NCI-H128 (cell line): ENCODE measurements at regions not wholly inside any gene's neighbourhood (a gene's known extent, or its start where the extent isn't known, plus 50 kb on each side); places are given as distances from the start of the nearest gene placed in this dataset.

Source experiments
- DNase-seq: peaks from one replicate; lab custom pipeline; 2025; ENCODE audit not compliant: unreplicated experiment; lab: John Stamatoyannopoulos, UW

DNA sequence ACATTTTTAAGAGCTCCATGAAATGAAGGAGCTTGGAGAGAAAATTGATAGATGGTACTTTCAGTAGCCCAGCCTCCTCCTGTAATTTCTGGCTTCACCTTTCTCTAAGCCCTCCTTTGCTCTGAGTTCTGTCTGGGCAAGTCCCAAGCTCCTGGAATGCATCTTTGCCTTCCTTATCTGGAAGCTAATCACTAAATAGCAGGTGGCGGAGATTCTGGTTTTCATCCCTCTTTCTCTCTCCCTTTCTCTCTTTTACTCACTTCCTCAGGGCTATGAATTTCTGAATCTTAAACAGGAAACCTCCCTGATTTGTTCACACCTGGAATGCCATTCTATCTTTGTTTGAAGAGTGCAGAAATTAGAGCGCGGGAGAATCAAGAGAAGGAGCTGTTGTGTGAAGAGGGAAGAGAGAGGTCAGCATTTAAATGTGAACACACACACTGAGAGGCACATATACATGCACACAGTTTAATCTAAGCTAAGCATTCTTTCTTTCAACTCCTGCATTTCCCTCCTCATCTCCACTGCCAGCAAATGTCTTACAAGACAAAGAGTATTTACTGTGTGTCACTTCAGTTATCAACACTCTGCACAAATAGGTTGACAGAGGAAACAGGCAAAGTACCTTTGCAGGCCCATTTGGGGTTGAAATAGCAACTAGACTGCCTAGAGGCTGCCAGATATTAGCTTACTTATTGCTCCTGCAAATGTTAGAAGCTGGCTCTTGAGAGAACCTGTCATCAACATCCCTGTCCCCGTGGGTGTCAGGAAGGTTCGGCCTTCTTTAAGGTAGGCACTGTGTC, 199.4 kb upstream of the CAMK1G start:
- no peak for DNase-seq

DNA sequence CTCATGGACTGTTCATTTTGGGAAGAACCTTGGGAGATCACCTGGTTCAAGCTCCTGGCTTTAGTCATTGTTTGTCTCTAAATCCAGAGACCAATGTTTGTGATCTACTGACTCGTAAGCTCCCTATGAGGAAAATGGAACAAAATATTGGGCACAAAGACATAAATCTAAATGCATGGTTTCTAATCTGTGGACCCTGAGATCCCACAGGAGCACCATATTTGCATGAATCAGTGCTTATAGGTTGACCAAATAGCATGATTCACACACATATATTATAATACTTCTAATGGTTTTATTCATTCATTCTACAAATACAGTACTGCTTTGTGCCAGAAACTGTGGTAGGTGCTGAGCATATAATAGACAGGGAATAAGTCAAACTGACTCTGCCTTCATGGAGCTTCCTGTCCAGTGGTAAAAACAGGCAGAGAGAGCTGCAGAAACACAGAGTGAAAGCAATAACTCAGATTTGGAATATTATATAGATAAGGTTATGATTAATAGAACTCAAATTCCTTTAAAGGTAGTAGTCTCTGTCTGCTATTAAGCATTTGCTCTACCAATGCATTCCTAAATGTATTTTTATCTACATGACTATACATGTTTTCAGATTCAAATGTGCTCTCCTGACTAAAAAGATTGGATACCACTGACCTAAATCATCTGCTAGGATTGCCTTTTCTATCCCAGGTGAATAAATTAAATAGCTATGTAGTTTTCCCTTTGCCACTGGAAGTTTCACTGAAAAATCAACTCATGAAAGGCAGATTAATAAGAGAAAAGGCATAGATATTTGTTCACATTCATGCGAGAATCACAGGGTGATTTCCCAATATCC, 198.6 kb upstream of the CAMK1G start:
- DNase-seq, result no peak

GRCh38 chr1:209386156-209386555, 197.4 kb upstream of the CAMK1G start:
- no peak for DNase-seq

DNA sequence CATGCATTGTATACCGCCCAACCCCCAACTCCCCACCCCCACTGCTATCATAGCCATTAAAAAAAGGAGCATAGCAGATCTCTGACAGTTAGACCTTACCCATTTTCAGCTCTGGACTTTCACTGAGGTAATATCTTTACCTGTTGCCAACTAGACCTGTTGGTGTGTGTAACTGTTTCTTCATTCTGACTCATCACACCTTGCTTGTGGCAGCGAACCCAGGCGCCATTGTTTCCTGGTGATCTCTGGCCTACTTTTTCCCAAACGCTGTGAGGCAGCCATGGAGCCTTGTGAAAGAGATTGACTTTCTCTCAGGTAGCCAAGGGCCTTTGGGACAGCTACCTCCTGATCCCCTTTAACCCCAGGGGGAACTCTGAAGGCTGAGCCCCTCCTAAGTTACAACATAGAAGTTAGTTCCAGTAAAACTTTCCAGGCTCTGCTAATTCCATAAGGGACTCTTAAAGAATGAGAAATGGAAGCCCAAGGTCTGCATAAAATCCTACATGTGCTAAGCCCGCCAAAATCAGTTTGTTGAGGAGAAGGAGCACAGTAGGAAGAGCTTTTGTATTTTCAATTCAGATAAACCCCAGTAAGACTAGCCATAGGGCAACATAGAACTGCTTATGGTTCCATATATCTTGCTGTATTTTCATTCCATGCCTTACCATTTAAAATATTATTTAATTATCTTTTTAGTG, 196.1 kb upstream of the CAMK1G start:
- DNase-seq, result no peak

- no peak for DNase-seq
Observed at GRCh38 chr1:209387969-209388329, 195.6 kb upstream of the CAMK1G start.

GRCh38 chr1:209388358-209388757, 195.2 kb upstream of the CAMK1G start:
- DNase-seq, result no peak

- DNase-seq, result no peak
Observed at GRCh38 chr1:209389258-209389657, 194.3 kb upstream of the CAMK1G start.

DNA sequence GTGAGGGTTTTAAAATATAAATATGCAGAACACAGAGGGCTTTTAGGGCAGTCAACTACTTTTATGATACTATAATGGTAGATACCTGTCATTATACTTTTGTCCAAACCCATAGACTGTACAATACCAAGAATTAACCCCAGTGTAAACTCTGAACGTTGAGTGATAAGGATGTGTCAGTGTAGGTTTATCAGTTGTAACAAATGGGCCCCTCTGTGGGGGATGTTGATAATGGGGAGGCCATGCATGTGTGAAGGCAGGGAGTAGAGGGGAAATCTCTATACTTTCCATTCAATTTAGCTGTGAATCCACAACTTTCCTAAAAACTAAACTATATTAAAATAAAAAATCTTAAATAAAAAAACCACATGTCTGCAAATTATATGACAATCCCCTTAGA, 193.5 kb upstream of the CAMK1G start:
- no peak for DNase-seq

- DNase-seq, result no peak
Observed at GRCh38 chr1:209390764-209391163, 192.8 kb upstream of the CAMK1G start.

- no peak for DNase-seq
Observed at GRCh38 chr1:209391792-209392191, 191.7 kb upstream of the CAMK1G start.

GRCh38 chr1:209395169-209395568, 188.3 kb upstream of the CAMK1G start:
- DNase-seq, result no peak

- DNase-seq, result no peak
Observed at GRCh38 chr1:209397371-209397770, 186.1 kb upstream of the CAMK1G start.

- no peak for DNase-seq
Observed at GRCh38 chr1:209397910-209398309, 185.6 kb upstream of the CAMK1G start.

GRCh38 chr1:209398313-209398991, 185.1 kb upstream of the CAMK1G start:
- DNase-seq, result no peak

DNA sequence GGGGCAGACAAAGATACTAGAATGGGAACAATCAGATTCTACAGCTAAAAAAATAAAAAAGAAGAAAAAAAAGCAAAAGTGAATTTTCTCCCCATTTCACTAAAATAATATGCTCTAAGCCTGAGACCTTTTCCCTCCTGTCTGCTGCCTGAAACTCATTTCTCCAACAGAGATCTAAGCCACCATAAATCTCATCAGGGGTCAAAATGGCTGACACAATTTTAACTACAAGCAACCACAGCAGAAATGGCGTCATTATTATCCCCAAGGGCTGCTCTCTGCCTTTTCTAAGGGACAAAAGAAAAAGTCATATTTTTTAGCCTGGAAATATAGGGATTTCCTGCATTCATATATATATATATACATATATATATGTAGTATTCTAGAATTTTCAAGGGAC, 183.7 kb upstream of the CAMK1G start:
- no peak for DNase-seq

GRCh38 chr1:209400351-209401220, 182.9 kb upstream of the CAMK1G start:
- DNase-seq, result no peak

- DNase-seq, result no peak
Observed at GRCh38 chr1:209402697-209403096, 180.8 kb upstream of the CAMK1G start.

- DNase-seq, result no peak
Observed at GRCh38 chr1:209403921-209404320, 179.6 kb upstream of the CAMK1G start.

GRCh38 chr1:209404577-209404976, 178.9 kb upstream of the CAMK1G start:
- no peak for DNase-seq

DNA sequence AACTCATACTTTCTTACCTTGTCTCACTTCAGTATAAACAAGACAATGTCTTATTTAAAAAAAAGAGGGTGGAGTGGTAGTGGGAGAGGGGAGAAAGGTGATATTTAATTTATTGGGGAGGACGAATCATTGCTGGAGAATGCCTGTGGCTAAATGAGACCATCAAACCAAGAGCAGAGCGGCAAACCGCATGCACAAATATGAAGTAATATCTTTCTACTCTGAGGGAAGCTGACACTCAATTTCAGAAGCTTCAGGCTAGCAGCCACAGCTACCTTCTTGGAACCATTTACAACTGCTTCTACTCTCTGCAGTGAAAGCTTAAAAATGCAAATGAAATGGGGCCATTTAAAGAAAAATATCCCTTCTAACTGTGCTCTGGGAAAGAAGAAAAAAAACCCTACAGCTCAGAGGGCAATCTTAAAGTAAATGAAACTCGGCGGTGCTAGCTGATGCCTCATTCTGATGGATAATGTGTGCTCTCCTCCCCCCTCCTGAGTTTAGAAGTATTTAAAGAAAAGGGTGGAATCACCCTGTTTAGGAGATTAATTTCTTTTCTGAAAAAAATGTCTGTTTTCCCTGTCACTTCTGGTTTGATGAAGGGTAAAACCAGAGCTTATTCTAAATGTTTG, 178.2 kb upstream of the CAMK1G start:
- no peak for DNase-seq
